PC-9 (cell line): ENCODE measurements at regions not wholly inside any gene's neighbourhood (a gene's known extent, or its start where the extent isn't known, plus 50 kb on each side); places are given as distances from the start of the nearest gene placed in this dataset.

Experiments used
- BruUV-seq: library from RNA; stranded (reverse); fragments of 400-500 nt; replicated peaks from 2 replicates; lab custom pipeline; 2021; lab: Mats Ljungman, UMichigan
- CTCF ChIA-PET: fragments of 300-600 bp; sonication (Branson Sonifier 250); formaldehyde crosslinking; loops from one replicate; lab custom pipeline; 2022; ENCODE audit warnings: antibody characterized with exemption; lab: Charles Lee
- POLR2A ChIA-PET: fragments of 300-600 bp; sonication (Branson Sonifier 250); formaldehyde crosslinking; loops from one replicate; lab custom pipeline; 2022; ENCODE audit warnings: antibody characterized with exemption; ENCODE audit not compliant: unreplicated experiment; lab: Charles Lee
- DNase-seq, 2 experiments: peaks; one replicate each; pipeline versions ENCODE4 v3.0.0 to v3.0.0-alpha.2; 2015 to 2022; ENCODE audit warnings: mixed read lengths in 1 of 2
- H2AFZ ChIP-seq: fragments of 200-600 bp; sonication (generic); 2 replicates; pipeline ENCODE4 v1.8.1; 2017; ENCODE audit warnings: antibody characterized with exemption
- H3F3A ChIP-seq: fragments of 200-600 bp; sonication (generic); 2 replicates; pipeline ENCODE4 v1.8.1; 2017; ENCODE audit warnings: antibody characterized with exemption, mild to moderate bottlenecking, low read depth; ENCODE audit not compliant: insufficient read depth
- H3K27ac ChIP-seq: fragments of 200-600 bp; sonication (generic); 2 replicates; pipeline ENCODE4 v1.6.1; 2016; ENCODE audit warnings: mixed run types
- H3K27me3 ChIP-seq: fragments of 200-600 bp; sonication (generic); 2 replicates; pipeline ENCODE4 v1.6.1; 2016; ENCODE audit warnings: low read depth, mixed run types; ENCODE audit not compliant: insufficient read depth
- H3K36me3 ChIP-seq: fragments of 200-600 bp; sonication (generic); 2 replicates; pipeline ENCODE4 v1.6.1; 2016; ENCODE audit warnings: low read depth, mixed run types
- H3K4me1 ChIP-seq: fragments of 200-600 bp; sonication (generic); replicated peaks from 2 replicates; pipeline ENCODE4 v1.6.1; 2016; ENCODE audit warnings: mixed run types; ENCODE audit not compliant: insufficient read depth
- H3K4me2 ChIP-seq: fragments of 200-600 bp; sonication (generic); 2 replicates; pipeline ENCODE4 v1.6.1; 2017; ENCODE audit warnings: mixed run types
- H3K4me3 ChIP-seq: fragments of 200-600 bp; sonication (generic); 2 replicates; pipeline ENCODE4 v1.6.1; 2016; ENCODE audit warnings: mixed run types
- H3K79me2 ChIP-seq: fragments of 200-600 bp; sonication (generic); 2 replicates; pipeline ENCODE4 v1.6.1; 2017; ENCODE audit warnings: low read depth, mixed run types
- H3K9me2 ChIP-seq: fragments of 200-600 bp; sonication (generic); 2 replicates; pipeline ENCODE4 v1.8.1; 2017; ENCODE audit warnings: mild to moderate bottlenecking; ENCODE audit not compliant: insufficient read depth
- H3K9me3 ChIP-seq: fragments of 200-600 bp; sonication (generic); 2 replicates; pipeline ENCODE4 v1.8.1; 2016; ENCODE audit warnings: low read depth; ENCODE audit not compliant: insufficient read depth
- H4K20me1 ChIP-seq: fragments of 200-600 bp; sonication (generic); 2 replicates; pipeline ENCODE4 v1.8.1; 2017; ENCODE audit not compliant: insufficient read depth
- CTCF ChIP-seq: fragments of 200-600 bp; sonication (generic); conservative IDR thresholded peaks from 2 replicates; pipeline ENCODE4 v1.6.1; 2017; ENCODE audit warnings: mixed run types, antibody characterized with exemption, mild to moderate bottlenecking, moderate library complexity
- EZH2 ChIP-seq: fragments of 200-600 bp; sonication (generic); IDR thresholded peaks from 2 replicates; pipeline ENCODE4 v1.8.0; 2017; ENCODE audit warnings: antibody characterized with exemption, low read depth
- intact Hi-C: fragments of 100-400 bp; cut with micrococcal nuclease; formaldehyde crosslinking; loops from one replicate; pipeline ENCODE4 v1.10.0; 2022; ENCODE audit not compliant: unreplicated experiment

DNA sequence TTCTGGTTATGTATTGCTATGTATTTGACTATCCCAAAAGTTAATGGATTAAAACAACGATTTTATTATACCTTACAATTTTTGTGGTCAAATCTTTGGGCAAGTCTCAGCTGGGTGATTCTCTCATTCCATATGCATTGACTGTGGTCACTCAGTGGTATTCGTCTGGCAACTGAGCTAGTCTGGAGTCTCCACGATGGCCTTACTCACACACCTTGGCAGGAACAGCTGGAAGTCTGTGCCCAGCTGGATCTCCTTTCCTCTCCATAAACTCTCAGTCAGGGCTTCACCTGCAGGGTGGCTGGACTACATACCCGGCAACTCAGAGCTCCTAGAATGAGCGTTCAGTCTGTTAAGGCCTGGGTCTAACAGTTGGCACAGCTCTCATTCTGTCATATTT, 141.1 kb upstream of the WDFY3 start:
- H3F3A ChIP-seq, result no peaks in the 10 kb centered on the region
- H3K79me2 ChIP-seq, result no peaks in the 10 kb centered on the region
- H3K4me3 ChIP-seq, result no peak overlapping the region
- intact Hi-C loops, result no loop called here
- no peaks in the 10 kb centered on the region for H3K4me1 ChIP-seq
- no peaks in the 10 kb centered on the region for H3K27me3 ChIP-seq
- no peaks in the 10 kb centered on the region for H4K20me1 ChIP-seq
- no TSS peak for BruUV-seq
- H3K9me2 ChIP-seq, result no peaks in the 10 kb centered on the region
- DNase-seq, result no peak
- no peak overlapping the region for H3K27ac ChIP-seq
- POLR2A ChIA-PET, result interaction anchor here (0.7 kb wide), 1 partner anchor 14 kb away, joined by 11 read pairs; no protein-coding TSS in a partner anchor
- H3K4me2 ChIP-seq, result no peak overlapping the region
- H3K9me3 ChIP-seq, result no peaks in the 10 kb centered on the region
- CTCF ChIA-PET, result interaction anchor here (0.6 kb wide), 1 partner anchor 99 kb away, joined by 4 read pairs; no protein-coding TSS in a partner anchor
- no peak for TF ChIP-seq CTCF
- TF ChIP-seq EZH2, result no peak
- H2AFZ ChIP-seq, result no peak overlapping the region
- no peaks in the 10 kb centered on the region for H3K36me3 ChIP-seq

DNA sequence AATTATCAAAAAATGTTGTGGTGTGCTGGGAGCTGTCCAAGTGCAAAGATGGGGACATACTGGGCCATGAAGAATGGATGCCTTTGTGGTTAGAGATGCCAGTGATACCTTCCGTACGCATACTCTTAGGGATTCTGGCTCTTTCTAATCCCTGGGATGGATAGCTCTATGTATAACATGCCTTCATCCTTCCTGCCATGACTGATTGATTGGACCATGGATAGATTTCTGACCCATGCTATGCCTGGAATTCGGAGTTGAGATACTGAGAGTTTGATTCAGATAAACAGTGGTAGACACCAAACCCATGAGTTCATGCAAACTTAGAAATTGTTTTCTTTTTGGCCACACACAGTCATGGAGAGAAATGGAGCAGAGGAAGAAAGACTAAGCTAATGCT, 147.2 kb upstream of the WDFY3 start:
- H3K4me1 ChIP-seq, result no peaks in the 10 kb centered on the region
- H3K9me2 ChIP-seq, result no peaks in the 10 kb centered on the region; the same call in 1 of the 2 replicates
- H4K20me1 ChIP-seq, result no peaks in the 10 kb centered on the region
- POLR2A ChIA-PET, result interaction anchor here (0.5 kb wide), 1 partner anchor 592 kb away, joined by 5 read pairs; no protein-coding TSS in a partner anchor
- no peaks in the 10 kb centered on the region for H3K9me3 ChIP-seq
- DNase-seq, result no peak
- BruUV-seq, result no TSS peak
- TF ChIP-seq CTCF, result no peak
- no peak for TF ChIP-seq EZH2
- no peak overlapping the region for H2AFZ ChIP-seq
- no peak overlapping the region for H3K4me2 ChIP-seq
- no peak overlapping the region for H3K27ac ChIP-seq
- CTCF ChIA-PET, result no interaction called here
- intact Hi-C loops, result no loop called here
- no peaks in the 10 kb centered on the region for H3K79me2 ChIP-seq
- H3K36me3 ChIP-seq, result no peaks in the 10 kb centered on the region
- H3F3A ChIP-seq, result no peaks in the 10 kb centered on the region
- no peaks in the 10 kb centered on the region for H3K27me3 ChIP-seq
- no peak overlapping the region for H3K4me3 ChIP-seq

- Histone ChIP-seq H3K27ac (no peak overlapping the region), H3K36me3 (no peaks in the 10 kb centered on the region), H3K4me2 (no peak overlapping the region), H3K9me2 (no peaks in the 10 kb centered on the region; the same call in 1 of the 2 replicates), H3F3A (no peaks in the 10 kb centered on the region), H3K9me3 (no peaks in the 10 kb centered on the region), H4K20me1 (no peaks in the 10 kb centered on the region), H3K79me2 (no peaks in the 10 kb centered on the region), H3K4me3 (no peak overlapping the region), H3K27me3 (no peaks in the 10 kb centered on the region), H3K4me1 (no peaks in the 10 kb centered on the region), H2AFZ (no peak overlapping the region)
- intact Hi-C loops, result no loop called here
- ChIA-PET CTCF (no interaction called here), POLR2A (no interaction called here)
- no peak for TF ChIP-seq EZH2
- TF ChIP-seq CTCF, result no peak
- DNase-seq, result no peak
- no TSS peak for BruUV-seq
Observed at GRCh38 chr4:85114526-85114925, 148.0 kb upstream of the WDFY3 start.
